OCI-LY7 (cell line): ENCODE measurements at regions not wholly inside any gene's neighbourhood (a gene's known extent, or its start where the extent isn't known, plus 50 kb on each side); places are given as distances from the start of the nearest gene placed in this dataset.

ENCODE experiments used
- BruUV-seq: library from RNA; stranded (reverse); fragments of 400-500 nt; replicated peaks from 2 replicates; lab custom pipeline; 2021; lab: Mats Ljungman, UMichigan
- CTCF ChIA-PET: fragments of 300-600 bp; sonication (Branson Sonifier 250); formaldehyde crosslinking; loops from one replicate; lab custom pipeline; 2022; ENCODE audit warnings: antibody characterized with exemption; ENCODE audit not compliant: unreplicated experiment; lab: Charles Lee
- POLR2A ChIA-PET: fragments of 300-600 bp; sonication (Branson Sonifier 250); formaldehyde crosslinking; loops from one replicate; lab custom pipeline; 2022; ENCODE audit warnings: antibody characterized with exemption; lab: Charles Lee
- DNase-seq: peaks from one replicate; pipeline ENCODE4 v3.0.0-alpha.2; 2015; ENCODE audit warnings: low spot score
- H2AFZ ChIP-seq: fragments of 200-600 bp; sonication (generic), shearing (Covaris generic); 2 replicates; pipeline ENCODE4 v1.6.1; 2014; ENCODE audit warnings: mild to moderate bottlenecking, antibody characterized with exemption, low read length, moderate library complexity
- H3K27ac ChIP-seq: fragments of 200-600 bp; sonication (generic); 2 replicates; pipeline ENCODE4 v1.5.1; 2014; ENCODE audit warnings: mixed run types, low read depth, mild to moderate bottlenecking, moderate library complexity, low read length, inconsistent platforms; ENCODE audit not compliant: poor library complexity, severe bottlenecking
- H3K36me3 ChIP-seq: fragments of 200-600 bp; sonication (generic); 2 replicates; pipeline ENCODE4 v1.6.1; 2014; ENCODE audit warnings: mild to moderate bottlenecking, antibody characterized with exemption, low read length, moderate library complexity, mixed read lengths; ENCODE audit not compliant: insufficient read depth
- H3K4me1 ChIP-seq: fragments of 200-600 bp; sonication (generic); 2 replicates; pipeline ENCODE4 v1.5.1; 2014; ENCODE audit warnings: mild to moderate bottlenecking, low read length; ENCODE audit not compliant: insufficient read depth, poor library complexity, severe bottlenecking
- H3K4me2 ChIP-seq: fragments of 200-600 bp; sonication (generic); 2 replicates; pipeline ENCODE4 v1.6.1; 2014; ENCODE audit warnings: mild to moderate bottlenecking, low read length
- H3K4me3 ChIP-seq: fragments of 200-600 bp; sonication (generic); 2 replicates; pipeline ENCODE4 v1.5.1; 2014; ENCODE audit warnings: mild to moderate bottlenecking, low read depth, low read length; ENCODE audit not compliant: poor library complexity, severe bottlenecking
- H3K79me2 ChIP-seq: fragments of 200-600 bp; sonication (generic); 2 replicates; pipeline ENCODE4 v1.6.1; 2016; ENCODE audit warnings: low read depth, mild to moderate bottlenecking, low read length, moderate library complexity, mixed read lengths; ENCODE audit not compliant: insufficient read depth
- H3K9me2 ChIP-seq: fragments of 200-600 bp; sonication (generic); 2 replicates; pipeline ENCODE4 v1.6.1; 2016; ENCODE audit warnings: mild to moderate bottlenecking, low read length, mixed read lengths; ENCODE audit not compliant: insufficient read depth
- H3K9me3 ChIP-seq: fragments of 200-600 bp; sonication (generic); 2 replicates; pipeline ENCODE4 v1.6.1; 2014; ENCODE audit warnings: mild to moderate bottlenecking, mixed run types, low read length, mixed read lengths
- H4K20me1 ChIP-seq: fragments of 200-600 bp; sonication (generic); 2 replicates; pipeline ENCODE4 v1.6.1; 2014; ENCODE audit warnings: mild to moderate bottlenecking, antibody characterized with exemption, low read length, moderate library complexity, mixed read lengths; ENCODE audit not compliant: insufficient read depth
- EZH2phosphoT487 ChIP-seq: fragments of 200-600 bp; sonication (generic); IDR thresholded peaks from 2 replicates; pipeline ENCODE4 v1.6.1; 2018; ENCODE audit warnings: low read depth, borderline replicate concordance, mild to moderate bottlenecking, mixed run types, antibody characterized with exemption, low read length, moderate library complexity, mixed read lengths
- intact Hi-C: fragments of 100-400 bp; cut with micrococcal nuclease; formaldehyde crosslinking; loops from one replicate; pipeline ENCODE4 v1.10.0; 2022; ENCODE audit not compliant: unreplicated experiment
- TF ChIP-seq, protein P1 (sequence below): fragments of 200-600 bp; sonication (generic); conservative IDR thresholded peaks from 2 replicates; pipeline ENCODE4 v1.5.1; 2014; ENCODE audit warnings: mild to moderate bottlenecking, antibody characterized with exemption, low read length, moderate library complexity, mixed read lengths

DNA sequence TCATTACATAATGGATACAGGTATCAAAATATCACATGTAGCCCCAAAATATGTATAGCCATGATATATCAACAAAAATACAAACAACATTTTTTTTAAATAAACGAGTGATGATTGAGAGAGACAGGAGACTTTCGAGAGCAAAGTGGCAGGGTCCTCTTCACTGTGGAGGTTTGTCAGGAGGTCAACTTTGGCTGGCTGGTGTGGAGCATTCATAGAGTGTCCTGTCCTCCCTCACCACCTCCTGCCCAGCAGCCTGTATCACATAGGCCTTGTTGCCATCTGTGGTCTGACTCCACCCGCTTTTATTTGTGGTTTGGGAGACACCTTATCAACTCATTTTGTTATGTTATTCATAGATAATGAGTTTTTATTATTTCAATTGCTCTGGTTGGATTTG, 206.9 kb downstream of the SYK start:
- ChIA-PET POLR2A (no interaction called here), CTCF (no interaction called here)
- Histone ChIP-seq H3K4me2 (no peak overlapping the region), H3K4me3 (no peak overlapping the region), H3K9me2 (no peaks in the 10 kb centered on the region), H4K20me1 (no peaks in the 10 kb centered on the region), H2AFZ (no peak overlapping the region), H3K79me2 (no peaks in the 10 kb centered on the region), H3K36me3 (no peaks in the 10 kb centered on the region), H3K9me3 (no peaks in the 10 kb centered on the region), H3K27ac (no peak overlapping the region), H3K4me1 (no peaks in the 10 kb centered on the region)
- DNase-seq, result no peak
- TF ChIP-seq EZH2phosphoT487, result no peak
- TF ChIP-seq, protein P1, sequence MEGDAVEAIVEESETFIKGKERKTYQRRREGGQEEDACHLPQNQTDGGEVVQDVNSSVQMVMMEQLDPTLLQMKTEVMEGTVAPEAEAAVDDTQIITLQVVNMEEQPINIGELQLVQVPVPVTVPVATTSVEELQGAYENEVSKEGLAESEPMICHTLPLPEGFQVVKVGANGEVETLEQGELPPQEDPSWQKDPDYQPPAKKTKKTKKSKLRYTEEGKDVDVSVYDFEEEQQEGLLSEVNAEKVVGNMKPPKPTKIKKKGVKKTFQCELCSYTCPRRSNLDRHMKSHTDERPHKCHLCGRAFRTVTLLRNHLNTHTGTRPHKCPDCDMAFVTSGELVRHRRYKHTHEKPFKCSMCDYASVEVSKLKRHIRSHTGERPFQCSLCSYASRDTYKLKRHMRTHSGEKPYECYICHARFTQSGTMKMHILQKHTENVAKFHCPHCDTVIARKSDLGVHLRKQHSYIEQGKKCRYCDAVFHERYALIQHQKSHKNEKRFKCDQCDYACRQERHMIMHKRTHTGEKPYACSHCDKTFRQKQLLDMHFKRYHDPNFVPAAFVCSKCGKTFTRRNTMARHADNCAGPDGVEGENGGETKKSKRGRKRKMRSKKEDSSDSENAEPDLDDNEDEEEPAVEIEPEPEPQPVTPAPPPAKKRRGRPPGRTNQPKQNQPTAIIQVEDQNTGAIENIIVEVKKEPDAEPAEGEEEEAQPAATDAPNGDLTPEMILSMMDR, result no peak
- intact Hi-C loops, result no loop called here
- BruUV-seq, result no TSS peak

DNA sequence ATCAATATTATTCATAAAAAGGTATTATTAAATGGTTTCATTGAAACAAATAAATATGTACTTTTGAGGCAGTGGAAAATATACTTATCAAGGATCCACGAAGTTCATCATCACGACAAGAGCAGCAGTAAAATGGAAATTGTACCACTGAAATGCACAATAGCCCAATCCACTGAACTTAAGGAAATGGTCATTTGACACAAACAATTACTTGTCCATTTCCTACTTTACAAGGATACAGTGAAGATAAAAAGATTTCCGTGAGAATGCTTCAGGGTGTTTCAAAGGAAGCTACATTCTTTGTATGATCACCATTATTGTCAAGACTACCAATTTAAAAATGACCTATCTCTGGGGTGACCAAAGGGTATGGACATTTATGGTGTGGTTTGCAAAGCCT, 210.3 kb downstream of the SYK start:
- no peak for DNase-seq
- H3K4me3 ChIP-seq, result no peak overlapping the region
- TF ChIP-seq EZH2phosphoT487, result no peak
- TF ChIP-seq, protein P1, result no peak
- no peak overlapping the region for H3K4me2 ChIP-seq
- H3K9me2 ChIP-seq, result no peaks in the 10 kb centered on the region
- CTCF ChIA-PET, result no interaction called here
- H3K36me3 ChIP-seq, result no peaks in the 10 kb centered on the region
- H3K79me2 ChIP-seq, result no peaks in the 10 kb centered on the region
- no peaks in the 10 kb centered on the region for H3K9me3 ChIP-seq
- H4K20me1 ChIP-seq, result no peaks in the 10 kb centered on the region
- POLR2A ChIA-PET, result interaction anchor here (0.6 to 1.2 kb wide), 3 partner anchors 311 to 549 kb away, joined by 3 to 4 read pairs (median 3); no protein-coding TSS in a partner anchor
- H3K27ac ChIP-seq, result no peak overlapping the region
- intact Hi-C loops, result no loop called here
- no peaks in the 10 kb centered on the region for H3K4me1 ChIP-seq
- BruUV-seq, result no TSS peak
- no peak overlapping the region for H2AFZ ChIP-seq

DNA sequence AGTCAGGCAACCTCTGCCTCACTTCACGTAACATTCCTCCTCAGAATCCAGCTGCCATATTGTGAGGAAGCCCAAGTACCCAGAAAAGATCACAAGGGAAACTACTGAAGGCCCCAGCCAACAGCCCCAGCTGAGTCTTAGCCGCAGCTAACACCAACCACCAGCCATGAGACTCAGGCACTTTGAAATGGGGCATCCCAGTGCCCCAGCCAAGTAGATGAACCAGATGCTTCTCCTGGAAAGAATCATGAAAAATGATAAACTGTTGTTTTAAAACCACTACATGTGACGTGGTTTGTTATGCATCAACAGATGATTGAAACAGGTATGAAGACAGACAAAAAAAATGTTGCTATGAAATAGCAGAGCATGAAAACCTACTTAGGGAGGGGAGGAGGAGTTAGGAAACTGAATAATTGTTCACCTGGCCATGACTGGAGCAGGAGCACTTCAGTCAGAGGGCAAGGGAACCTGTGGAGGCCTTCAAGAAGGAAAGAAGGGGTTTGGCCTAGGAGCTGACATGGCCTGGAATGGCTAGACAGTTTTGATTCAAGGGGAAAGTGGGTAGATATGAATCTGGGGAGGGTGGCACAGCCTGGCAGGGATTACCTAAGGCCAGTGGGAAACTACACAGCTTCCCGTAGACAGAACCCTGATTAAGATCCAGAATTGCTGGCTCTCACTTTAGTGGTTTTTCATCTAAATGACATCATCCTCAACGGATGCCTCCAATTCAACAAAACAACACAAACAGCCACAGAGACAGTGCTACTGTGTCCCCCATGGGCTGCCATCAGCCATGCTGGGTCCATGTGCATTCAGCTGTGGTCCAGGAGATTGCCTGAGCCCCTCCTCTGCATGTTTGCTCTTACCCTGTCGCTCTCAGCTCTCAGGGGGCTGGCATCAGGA, 211.6 kb downstream of the SYK start:
- DNase-seq, result no peak
- POLR2A ChIA-PET, result interaction anchor here (0.8 to 1.3 kb wide), 3 partner anchors 10 to 413 kb away, joined by 3 to 4 read pairs (median 3); no protein-coding TSS in a partner anchor

More for the DNA sequence above, 211.6 kb downstream of the SYK start:
- TF ChIP-seq, protein P1, result no peak
- no peak for TF ChIP-seq EZH2phosphoT487
- H4K20me1 ChIP-seq, result no peaks in the 10 kb centered on the region
- H3K36me3 ChIP-seq, result no peaks in the 10 kb centered on the region
- BruUV-seq, result no TSS peak
- H3K9me3 ChIP-seq, result no peaks in the 10 kb centered on the region
- CTCF ChIA-PET, result no interaction called here
- no peaks in the 10 kb centered on the region for H3K9me2 ChIP-seq
- H3K4me2 ChIP-seq, result no peak overlapping the region
- intact Hi-C loops, result no loop called here
- no peak overlapping the region for H3K27ac ChIP-seq
- no peak overlapping the region for H2AFZ ChIP-seq
- H3K4me3 ChIP-seq, result no peak overlapping the region
- no peaks in the 10 kb centered on the region for H3K4me1 ChIP-seq
- no peaks in the 10 kb centered on the region for H3K79me2 ChIP-seq
